22Rv1 (cell line): ENCODE measurements at regions not wholly inside any gene's neighbourhood (a gene's known extent, or its start where the extent isn't known, plus 50 kb on each side); places are given as distances from the start of the nearest gene placed in this dataset.

Source experiments
- H3K27ac ChIP-seq: fragments of 450-650 bp; 2 replicates; pipeline ENCODE4 v1.5.1; 2017
- ZFX ChIP-seq: fragments of 450-650 bp; IDR thresholded peaks from 2 replicates; pipeline ENCODE4 v1.6.1; 2017; ENCODE audit warnings: antibody characterized with exemption, borderline replicate concordance
- TF ChIP-seq, protein P1 (sequence below): fragments of 450-650 bp; IDR thresholded peaks from 2 replicates; pipeline ENCODE4 v1.5.1; 2017; ENCODE audit warnings: mild to moderate bottlenecking

DNA sequence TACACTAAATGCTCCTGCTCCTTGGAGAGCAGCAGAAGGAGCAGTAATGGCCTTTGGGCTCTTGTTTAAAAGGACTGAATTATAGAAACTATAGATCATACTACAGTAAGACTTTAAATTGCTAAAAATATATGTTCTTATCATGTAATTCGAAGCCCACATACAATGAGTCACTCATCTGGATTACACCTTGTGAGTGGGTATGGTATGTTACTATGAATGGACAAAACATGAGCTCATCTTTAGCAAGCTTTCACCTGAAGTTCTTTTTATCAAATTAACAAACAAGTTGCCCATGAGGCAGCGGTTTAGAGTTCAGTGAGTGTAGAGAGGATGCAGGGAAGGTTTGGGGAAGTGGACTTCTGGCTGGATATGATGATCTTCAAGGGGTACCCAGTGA lies 114.4 kb upstream of the CCN2 start:
- no peak overlapping the region for H3K27ac ChIP-seq
- TF ChIP-seq, protein P1, sequence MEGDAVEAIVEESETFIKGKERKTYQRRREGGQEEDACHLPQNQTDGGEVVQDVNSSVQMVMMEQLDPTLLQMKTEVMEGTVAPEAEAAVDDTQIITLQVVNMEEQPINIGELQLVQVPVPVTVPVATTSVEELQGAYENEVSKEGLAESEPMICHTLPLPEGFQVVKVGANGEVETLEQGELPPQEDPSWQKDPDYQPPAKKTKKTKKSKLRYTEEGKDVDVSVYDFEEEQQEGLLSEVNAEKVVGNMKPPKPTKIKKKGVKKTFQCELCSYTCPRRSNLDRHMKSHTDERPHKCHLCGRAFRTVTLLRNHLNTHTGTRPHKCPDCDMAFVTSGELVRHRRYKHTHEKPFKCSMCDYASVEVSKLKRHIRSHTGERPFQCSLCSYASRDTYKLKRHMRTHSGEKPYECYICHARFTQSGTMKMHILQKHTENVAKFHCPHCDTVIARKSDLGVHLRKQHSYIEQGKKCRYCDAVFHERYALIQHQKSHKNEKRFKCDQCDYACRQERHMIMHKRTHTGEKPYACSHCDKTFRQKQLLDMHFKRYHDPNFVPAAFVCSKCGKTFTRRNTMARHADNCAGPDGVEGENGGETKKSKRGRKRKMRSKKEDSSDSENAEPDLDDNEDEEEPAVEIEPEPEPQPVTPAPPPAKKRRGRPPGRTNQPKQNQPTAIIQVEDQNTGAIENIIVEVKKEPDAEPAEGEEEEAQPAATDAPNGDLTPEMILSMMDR, result no peak
- TF ChIP-seq ZFX, result no peak

DNA sequence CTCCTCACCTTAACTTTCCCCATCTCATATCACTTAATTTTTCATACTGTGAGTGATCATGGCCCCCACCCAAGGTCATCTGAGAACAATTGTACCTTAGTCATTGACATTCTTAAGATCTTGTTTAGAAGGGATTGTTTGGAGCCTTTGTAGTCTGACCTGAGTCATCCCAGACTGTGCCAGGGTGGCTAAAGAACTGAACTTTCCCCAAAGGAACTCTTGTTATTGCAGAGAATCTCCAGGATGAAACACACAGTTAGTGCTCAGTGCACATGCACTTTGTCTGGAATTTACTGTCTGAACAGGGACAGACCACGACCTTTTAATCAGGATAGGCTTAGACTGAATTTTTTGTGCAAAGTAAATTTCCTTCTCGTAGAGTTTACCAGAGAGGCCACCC lies 112.6 kb upstream of the CCN2 start:
- H3K27ac ChIP-seq, result no peak overlapping the region
- TF ChIP-seq, protein P1, result no peak
- no peak for TF ChIP-seq ZFX

DNA sequence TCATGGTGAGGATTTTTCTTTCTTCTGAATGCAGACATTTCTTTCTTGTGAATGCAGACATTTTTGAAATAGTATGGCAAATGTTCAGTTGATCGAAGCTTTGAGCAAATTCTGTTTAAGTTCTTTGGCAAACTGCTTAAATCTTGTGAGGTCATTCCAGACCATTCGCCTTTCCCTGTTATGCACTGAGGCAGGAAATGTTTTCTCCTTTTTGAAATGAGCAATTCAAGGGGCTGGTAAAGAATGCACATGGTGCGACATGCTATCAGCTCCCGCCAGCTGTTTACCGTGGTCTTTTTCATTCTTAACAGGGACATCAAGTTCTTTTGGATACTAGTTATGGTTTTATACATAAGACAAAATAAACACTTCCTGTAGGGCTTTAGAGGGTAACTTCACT lies 112.0 kb upstream of the CCN2 start:
- H3K27ac ChIP-seq, result no peak overlapping the region
- no peak for TF ChIP-seq ZFX

DNA sequence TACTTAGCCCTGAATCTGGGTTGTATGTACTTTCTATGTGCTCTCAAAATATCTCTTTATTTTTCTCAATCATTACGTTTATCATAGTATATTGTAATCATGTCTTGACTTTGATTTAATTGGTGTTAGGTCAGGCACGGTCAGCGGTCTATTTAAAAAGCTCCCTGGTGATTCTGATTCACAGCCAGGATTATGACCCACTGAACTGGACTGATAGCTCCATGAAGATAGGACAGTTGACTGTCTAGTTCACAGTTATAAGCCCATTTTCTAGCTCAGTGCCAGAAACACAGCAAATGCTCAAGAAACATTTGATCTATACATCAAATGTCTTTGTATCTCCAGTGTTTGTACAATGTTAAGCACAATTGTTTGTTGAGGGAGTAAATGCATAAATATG lies 111.5 kb upstream of the CCN2 start:
- TF ChIP-seq ZFX, result no peak
- TF ChIP-seq, protein P1, result no peak
- H3K27ac ChIP-seq, result no peak overlapping the region

DNA sequence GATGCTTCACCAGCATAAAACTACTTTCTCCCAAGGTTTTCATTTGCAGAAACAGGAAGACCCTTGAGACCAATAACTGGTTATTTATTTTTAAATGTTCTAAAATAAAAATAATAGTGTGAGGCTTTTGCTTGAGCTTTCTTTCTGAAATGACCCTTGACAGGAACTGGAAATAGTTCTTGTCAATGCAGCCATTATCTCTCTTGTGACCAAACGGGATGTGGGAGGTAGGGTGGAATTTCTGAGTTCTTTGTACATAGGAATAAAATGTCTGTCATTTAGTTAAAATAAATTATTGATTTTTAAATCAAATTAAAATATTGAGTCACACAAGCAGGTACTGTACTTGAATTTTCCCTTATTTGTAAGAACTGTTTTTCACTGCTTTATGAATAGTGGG lies 110.2 kb upstream of the CCN2 start:
- TF ChIP-seq ZFX, result no peak
- TF ChIP-seq, protein P1, result no peak
- H3K27ac ChIP-seq, result no peak overlapping the region

DNA sequence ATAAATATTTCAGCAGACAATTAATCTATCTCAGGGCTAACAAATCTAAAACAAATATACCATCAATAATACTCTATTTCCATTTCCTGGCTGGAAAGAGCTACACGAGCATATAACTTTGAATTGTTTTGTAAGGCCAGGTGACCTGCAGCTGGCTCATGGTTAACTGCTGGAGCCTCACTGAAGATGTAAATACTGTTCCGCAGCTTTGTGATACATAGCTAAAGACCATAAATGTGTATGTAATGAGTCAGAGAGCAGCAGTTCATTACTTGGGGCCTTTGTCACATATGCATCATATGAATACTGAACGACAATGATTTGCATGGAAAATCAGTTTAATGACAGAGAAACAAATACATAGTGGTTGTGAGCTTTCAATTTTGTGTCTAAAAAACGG lies 109.4 kb upstream of the CCN2 start:
- TF ChIP-seq ZFX, result no peak
- no peak overlapping the region for H3K27ac ChIP-seq

DNA sequence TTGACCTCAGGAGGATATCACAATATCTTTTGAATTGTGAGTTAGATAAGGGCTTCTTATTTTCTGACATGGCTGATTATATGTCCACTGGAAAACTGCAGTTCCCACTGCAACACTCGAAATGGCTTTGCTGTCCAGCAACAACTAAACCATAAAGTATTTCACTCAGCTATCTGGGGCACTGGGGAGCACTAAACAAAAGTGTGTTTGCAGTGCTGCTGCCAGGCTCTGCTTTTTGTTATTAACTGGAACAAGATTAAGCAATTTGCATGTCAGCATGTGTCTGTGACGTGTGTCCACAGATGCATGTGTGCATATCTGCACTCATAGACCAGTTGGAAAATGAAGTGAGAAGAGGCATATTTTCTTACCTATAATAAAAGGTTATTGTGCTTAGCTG lies 107.8 kb upstream of the CCN2 start:
- no peak overlapping the region for H3K27ac ChIP-seq
- TF ChIP-seq, protein P1, result no peak
- no peak for TF ChIP-seq ZFX

DNA sequence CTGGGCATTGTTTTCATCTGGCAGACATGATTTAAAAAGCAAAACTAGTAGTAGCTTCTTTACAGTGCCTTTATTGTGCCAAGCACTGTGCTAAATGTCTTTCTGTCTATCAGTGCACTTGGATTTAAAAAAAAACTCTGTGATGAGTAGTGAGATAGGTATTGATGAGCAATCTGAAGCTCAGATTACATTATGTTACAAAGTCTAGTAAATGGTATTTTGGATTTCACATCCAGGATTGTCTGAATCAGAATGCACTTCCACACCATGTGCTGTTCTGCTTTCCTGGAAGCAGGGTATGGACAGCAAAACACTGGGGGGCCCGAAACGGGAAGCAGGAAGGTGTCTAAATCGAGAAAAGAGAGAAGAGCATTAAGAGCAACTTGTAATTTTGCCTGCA lies 103.4 kb upstream of the CCN2 start:
- no peak for TF ChIP-seq ZFX
- TF ChIP-seq, protein P1, result no peak
- H3K27ac ChIP-seq, result no peak overlapping the region
